ENCODE measurements at regions not wholly inside any gene's neighbourhood (a gene's known extent, or its start where the extent isn't known, plus 50 kb on each side); places are given as distances from the start of the nearest gene placed in this dataset.

- Histone ChIP-seq H3K79me2 (ENCODE audit: insufficient read depth) (no peaks in the 10 kb centered on the region), H3K9me3 (ENCODE audit: low read depth) (no peaks in the 10 kb centered on the region), H3K9ac (no peak overlapping the region), H3F3A (ENCODE audit: insufficient read depth) (no peaks in the 10 kb centered on the region), H3K27me3 (replicated peaks; ENCODE audit: insufficient read depth) (no peaks in the 10 kb centered on the region), H3K9me2 (ENCODE audit: insufficient read depth) (no peaks in the 10 kb centered on the region), H3K4me3 (no peak overlapping the region), H3K27ac (no peak overlapping the region), H3K4me2 (ENCODE audit: unreplicated experiment) (no peak overlapping the region), H3K4me1 (ENCODE audit: insufficient read depth) (peaks cover 6% of the 10 kb centered on the region), H4K20me1 (ENCODE audit: insufficient read depth) (no peaks in the 10 kb centered on the region), H3K36me3 (ENCODE audit: low read depth) (no peaks in the 10 kb centered on the region), H2AFZ (no peak overlapping the region)
- WGBS, 2 experiments (ENCODE audit: low coverage in 1 of 2, low lambda C conversion rate in 2 of 2, missing lambda C conversion rate in 2 of 2) = 56 to 60% methylated on average over 2 of the region's 2 CpGs
- in situ Hi-C loops (cut with MboI) = no loop called here
- TF ChIP-seq EZH2phosphoT487 (IDR thresholded peaks at IDR 0.05; ENCODE audit: insufficient read depth, low read depth) (no peak), EZH2 (IDR thresholded peaks at IDR 0.05; ENCODE audit: insufficient read depth, poor library complexity, severe bottlenecking) (no peak)
- DNase-seq = peak; percentile 1
These were observed 825.9 kb downstream of the PLA2G4A start for GRCh38 chr1:187654635-187655034.

- peaks cover 6% of the 10 kb centered on the region for H3K4me1 ChIP-seq (ENCODE audit: insufficient read depth)
- H3K27ac ChIP-seq = no peak overlapping the region
- H2AFZ ChIP-seq = no peak overlapping the region
- no peaks in the 10 kb centered on the region for H3K79me2 ChIP-seq (ENCODE audit: insufficient read depth)
- no peak overlapping the region for H3K4me3 ChIP-seq
- no peaks in the 10 kb centered on the region for H3K36me3 ChIP-seq (ENCODE audit: low read depth)
- H3K9ac ChIP-seq = no peak overlapping the region
- H3K27me3 ChIP-seq (replicated peaks; ENCODE audit: insufficient read depth) = no peaks in the 10 kb centered on the region
- no peaks in the 10 kb centered on the region for H3F3A ChIP-seq (ENCODE audit: insufficient read depth)
- H3K9me2 ChIP-seq (ENCODE audit: insufficient read depth) = no peaks in the 10 kb centered on the region
- H3K9me3 ChIP-seq (ENCODE audit: low read depth) = no peaks in the 10 kb centered on the region
- DNase-seq = peak; percentile 67
- TF ChIP-seq EZH2 (IDR thresholded peaks at IDR 0.05; ENCODE audit: insufficient read depth, poor library complexity, severe bottlenecking) (no peak), EZH2phosphoT487 (IDR thresholded peaks at IDR 0.05; ENCODE audit: insufficient read depth, low read depth) (no peak)
- no peaks in the 10 kb centered on the region for H4K20me1 ChIP-seq (ENCODE audit: insufficient read depth)
- H3K4me2 ChIP-seq (ENCODE audit: unreplicated experiment) = no peak overlapping the region
- in situ Hi-C loops (cut with MboI) = no loop called here
These were observed 826.4 kb downstream of the PLA2G4A start for GRCh38 chr1:187655104-187655503.

GRCh38 chr1:187665483-187665882, 836.7 kb downstream of the PLA2G4A start:
- H3K9me2 ChIP-seq (ENCODE audit: insufficient read depth) = no peaks in the 10 kb centered on the region
- H3K27me3 ChIP-seq (replicated peaks; ENCODE audit: insufficient read depth) = no peaks in the 10 kb centered on the region
- H3K9me3 ChIP-seq (ENCODE audit: low read depth) = no peaks in the 10 kb centered on the region
- H3F3A ChIP-seq (ENCODE audit: insufficient read depth) = no peaks in the 10 kb centered on the region
- H3K36me3 ChIP-seq (ENCODE audit: low read depth) = no peaks in the 10 kb centered on the region
- WGBS, 2 experiments (ENCODE audit: low coverage in 1 of 2, low lambda C conversion rate in 2 of 2, missing lambda C conversion rate in 2 of 2) = 34 to 54% methylated on average over 2 of the region's 2 CpGs
- no peaks in the 10 kb centered on the region for H3K4me1 ChIP-seq (ENCODE audit: insufficient read depth)
- in situ Hi-C loops (cut with MboI) = no loop called here
- no peak overlapping the region for H3K4me2 ChIP-seq (ENCODE audit: unreplicated experiment)
- no peak overlapping the region for H2AFZ ChIP-seq
- TF ChIP-seq EZH2phosphoT487 (IDR thresholded peaks at IDR 0.05; ENCODE audit: insufficient read depth, low read depth) = no peak
- TF ChIP-seq EZH2 (IDR thresholded peaks at IDR 0.05; ENCODE audit: insufficient read depth, poor library complexity, severe bottlenecking) = no peak
- H4K20me1 ChIP-seq (ENCODE audit: insufficient read depth) = no peaks in the 10 kb centered on the region
- DNase-seq = no peak
- no peak overlapping the region for H3K4me3 ChIP-seq
- H3K9ac ChIP-seq = no peak overlapping the region
- no peak overlapping the region for H3K27ac ChIP-seq
- no peaks in the 10 kb centered on the region for H3K79me2 ChIP-seq (ENCODE audit: insufficient read depth)

GRCh38 chr1:187680823-187681222, 852.1 kb downstream of the PLA2G4A start:
- peaks cover 11% of the 10 kb centered on the region for H3F3A ChIP-seq (ENCODE audit: insufficient read depth)
- H3K9ac ChIP-seq = peak overlapping the region; percentile 19; the same call in 1 of the 2 replicates
- H3K27ac ChIP-seq = peak overlapping the region; percentile 62
- no peaks in the 10 kb centered on the region for H3K27me3 ChIP-seq (replicated peaks; ENCODE audit: insufficient read depth)
- WGBS, 2 experiments (ENCODE audit: low coverage in 1 of 2, low lambda C conversion rate in 2 of 2, missing lambda C conversion rate in 2 of 2) = 53 to 63% methylated on average over 1 of the region's 1 CpG
- in situ Hi-C loops (cut with MboI) = no loop called here
- peak overlapping the region; percentile 11 for H2AFZ ChIP-seq
- H3K4me3 ChIP-seq = no peak overlapping the region
- no peaks in the 10 kb centered on the region for H3K36me3 ChIP-seq (ENCODE audit: low read depth)
- H3K4me1 ChIP-seq (ENCODE audit: insufficient read depth) = peaks cover 37% of the 10 kb centered on the region
- no peaks in the 10 kb centered on the region for H4K20me1 ChIP-seq (ENCODE audit: insufficient read depth)
- DNase-seq = peak; percentile 72
- no peaks in the 10 kb centered on the region for H3K9me3 ChIP-seq (ENCODE audit: low read depth)
- TF ChIP-seq EZH2phosphoT487 (IDR thresholded peaks at IDR 0.05; ENCODE audit: insufficient read depth, low read depth) = no peak
- TF ChIP-seq EZH2 (IDR thresholded peaks at IDR 0.05; ENCODE audit: insufficient read depth, poor library complexity, severe bottlenecking) = no peak
- no peak overlapping the region for H3K4me2 ChIP-seq (ENCODE audit: unreplicated experiment)
- H3K9me2 ChIP-seq (ENCODE audit: insufficient read depth) = no peaks in the 10 kb centered on the region; the same call in 1 of the 2 replicates
- H3K79me2 ChIP-seq (ENCODE audit: insufficient read depth) = no peaks in the 10 kb centered on the region

GRCh38 chr1:187682112-187682511, 853.4 kb downstream of the PLA2G4A start:
- peaks cover 11% of the 10 kb centered on the region for H3F3A ChIP-seq (ENCODE audit: insufficient read depth)
- no peak overlapping the region for H3K9ac ChIP-seq
- no peak overlapping the region for H3K27ac ChIP-seq
- 23 to 34% methylated on average over 2 of the region's 2 CpGs for WGBS, 2 experiments (ENCODE audit: low coverage in 1 of 2, low lambda C conversion rate in 2 of 2, missing lambda C conversion rate in 2 of 2)
- no peak for TF ChIP-seq EZH2 (IDR thresholded peaks at IDR 0.05; ENCODE audit: insufficient read depth, poor library complexity, severe bottlenecking)
- TF ChIP-seq EZH2phosphoT487 (IDR thresholded peaks at IDR 0.05; ENCODE audit: insufficient read depth, low read depth) = no peak
- no peak for DNase-seq
- H3K9me3 ChIP-seq (ENCODE audit: low read depth) = no peaks in the 10 kb centered on the region
- no peak overlapping the region for H3K4me2 ChIP-seq (ENCODE audit: unreplicated experiment)
- peaks cover 40% of the 10 kb centered on the region for H3K4me1 ChIP-seq (ENCODE audit: insufficient read depth)
- no peaks in the 10 kb centered on the region for H3K36me3 ChIP-seq (ENCODE audit: low read depth)
- in situ Hi-C loops (cut with MboI) = no loop called here
- no peaks in the 10 kb centered on the region; the same call in 1 of the 2 replicates for H3K9me2 ChIP-seq (ENCODE audit: insufficient read depth)
- no peaks in the 10 kb centered on the region for H4K20me1 ChIP-seq (ENCODE audit: insufficient read depth)
- no peaks in the 10 kb centered on the region for H3K27me3 ChIP-seq (replicated peaks; ENCODE audit: insufficient read depth)
- H3K79me2 ChIP-seq (ENCODE audit: insufficient read depth) = no peaks in the 10 kb centered on the region
- H3K4me3 ChIP-seq = no peak overlapping the region
- H2AFZ ChIP-seq = peak overlapping the region; percentile 30; the same call in 1 of the 2 replicates
